Fibroblast of villous mesenchyme (primary cell): ENCODE measurements at regions not wholly inside any gene's neighbourhood (a gene's known extent, or its start where the extent isn't known, plus 50 kb on each side); places are given as distances from the start of the nearest gene placed in this dataset.

Experiments used
- DNase-seq: peaks from one replicate; pipeline ENCODE4 v3.0.0-alpha.2; 2010; ENCODE audit warnings: low read depth
- H3K4me3 ChIP-seq: 2 replicates; pipeline ENCODE4 v1.5.1; 2011; ENCODE audit warnings: low read depth, mild to moderate bottlenecking, low read length
- TF ChIP-seq, protein P1 (sequence below): IDR thresholded peaks from 2 replicates; pipeline ENCODE4 v1.5.1; 2012; ENCODE audit warnings: low read depth, mild to moderate bottlenecking, low read length; ENCODE audit not compliant: insufficient read depth

DNA sequence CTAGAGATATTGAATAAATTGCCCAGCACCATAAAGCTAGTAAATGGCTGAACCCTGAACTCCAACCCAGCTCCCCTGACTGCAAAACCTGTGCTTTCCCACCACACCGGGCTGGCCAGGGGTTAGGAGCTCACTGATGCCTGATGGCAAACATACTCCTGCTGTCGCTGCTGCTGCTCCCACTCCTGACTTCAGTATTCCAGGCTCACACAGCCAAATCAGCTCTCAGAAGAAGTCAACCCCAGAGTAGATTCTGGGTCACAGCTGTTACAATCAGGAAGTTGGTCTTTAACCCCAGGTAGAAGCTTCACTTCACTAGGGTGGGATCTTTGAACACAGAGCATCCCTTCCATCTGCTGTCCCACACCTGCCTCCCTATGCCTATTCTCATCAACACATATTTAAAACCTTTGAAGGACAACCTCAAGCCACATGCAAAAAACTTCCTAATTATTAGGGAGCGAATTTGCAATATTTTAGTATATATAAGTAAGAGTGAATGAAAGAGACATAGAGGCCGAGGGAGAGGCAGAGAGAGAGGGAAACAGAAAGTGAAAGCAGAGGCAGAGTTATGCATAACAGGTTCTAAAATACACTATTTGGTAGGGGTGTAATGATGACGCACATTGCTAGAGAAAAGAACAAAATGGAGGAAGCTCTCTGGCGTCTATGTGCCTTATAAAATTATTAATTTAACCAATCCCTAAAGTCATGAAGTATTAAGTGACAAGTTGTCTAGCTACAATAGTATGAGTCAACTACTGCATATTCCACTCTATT lies 99.4 kb upstream of the SERP2 start:
- H3K4me3 ChIP-seq: peak overlapping the region; percentile 21
- peak; percentile 94 for DNase-seq
- TF ChIP-seq, protein P1, sequence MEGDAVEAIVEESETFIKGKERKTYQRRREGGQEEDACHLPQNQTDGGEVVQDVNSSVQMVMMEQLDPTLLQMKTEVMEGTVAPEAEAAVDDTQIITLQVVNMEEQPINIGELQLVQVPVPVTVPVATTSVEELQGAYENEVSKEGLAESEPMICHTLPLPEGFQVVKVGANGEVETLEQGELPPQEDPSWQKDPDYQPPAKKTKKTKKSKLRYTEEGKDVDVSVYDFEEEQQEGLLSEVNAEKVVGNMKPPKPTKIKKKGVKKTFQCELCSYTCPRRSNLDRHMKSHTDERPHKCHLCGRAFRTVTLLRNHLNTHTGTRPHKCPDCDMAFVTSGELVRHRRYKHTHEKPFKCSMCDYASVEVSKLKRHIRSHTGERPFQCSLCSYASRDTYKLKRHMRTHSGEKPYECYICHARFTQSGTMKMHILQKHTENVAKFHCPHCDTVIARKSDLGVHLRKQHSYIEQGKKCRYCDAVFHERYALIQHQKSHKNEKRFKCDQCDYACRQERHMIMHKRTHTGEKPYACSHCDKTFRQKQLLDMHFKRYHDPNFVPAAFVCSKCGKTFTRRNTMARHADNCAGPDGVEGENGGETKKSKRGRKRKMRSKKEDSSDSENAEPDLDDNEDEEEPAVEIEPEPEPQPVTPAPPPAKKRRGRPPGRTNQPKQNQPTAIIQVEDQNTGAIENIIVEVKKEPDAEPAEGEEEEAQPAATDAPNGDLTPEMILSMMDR: no peak

DNA sequence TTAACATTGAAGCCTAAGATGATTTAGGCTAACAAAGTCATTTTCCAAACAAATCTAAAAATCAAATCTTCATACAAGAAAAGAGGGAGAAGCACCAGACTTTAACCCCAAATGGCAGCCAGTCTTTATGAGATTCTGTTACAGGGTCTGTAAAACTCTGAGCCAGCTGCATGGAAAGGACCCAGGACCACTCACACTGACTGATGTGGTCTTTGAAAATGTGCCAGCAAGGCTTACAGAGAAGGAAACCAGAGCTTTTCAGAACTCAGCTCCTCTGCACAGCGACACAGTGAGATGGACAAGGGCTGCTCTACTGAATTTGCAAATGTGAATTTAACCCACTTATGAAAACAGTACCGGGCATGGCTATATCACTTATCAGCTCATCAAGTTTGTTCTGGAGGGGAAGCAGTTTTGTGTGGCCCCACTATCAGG lies 98.8 kb upstream of the SERP2 start:
- no peak overlapping the region for H3K4me3 ChIP-seq
- TF ChIP-seq, protein P1: no peak
- peak; percentile 59 for DNase-seq

DNA sequence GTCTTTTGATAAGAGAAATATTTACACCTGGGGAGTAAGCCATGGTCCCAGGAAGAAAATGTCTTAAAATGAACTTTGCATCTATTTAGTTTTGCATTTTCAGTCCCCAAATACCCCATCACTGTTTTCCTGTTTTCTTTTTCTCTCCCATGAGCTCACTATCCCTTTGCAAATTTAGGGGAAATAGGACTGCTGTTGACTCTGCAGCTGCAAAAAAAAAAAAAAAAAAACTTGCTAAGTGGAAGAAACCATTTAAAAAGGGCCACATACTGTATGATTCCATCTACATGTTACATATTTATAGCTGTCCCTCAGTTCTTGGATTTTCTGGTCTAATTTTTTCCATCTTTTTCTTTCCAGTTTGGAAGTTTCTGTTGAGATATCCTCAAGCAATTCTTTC lies 98.2 kb upstream of the SERP2 start:
- DNase-seq: no peak
- TF ChIP-seq, protein P1: no peak
- no peak overlapping the region for H3K4me3 ChIP-seq

DNA sequence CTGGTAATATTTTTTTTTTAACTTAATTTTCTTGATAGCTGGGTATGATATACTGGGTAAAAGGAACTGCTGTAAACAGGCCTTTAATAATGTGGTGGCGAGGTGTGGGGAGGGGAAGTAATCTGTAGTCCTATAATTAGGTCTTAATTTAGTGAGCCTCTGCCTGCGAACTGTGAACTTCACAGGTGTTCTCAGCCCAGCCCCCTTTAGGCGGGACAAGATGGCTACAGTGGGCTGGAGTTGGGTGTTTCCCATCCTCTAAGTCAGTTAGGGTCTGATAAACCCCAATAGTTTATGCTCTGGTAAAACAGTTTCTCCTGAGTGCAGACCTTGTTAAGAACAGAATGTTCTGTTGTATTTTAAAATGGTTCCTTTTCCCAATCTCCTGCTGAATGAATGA lies 97.6 kb upstream of the SERP2 start:
- no peak for DNase-seq
- H3K4me3 ChIP-seq: no peak overlapping the region
- TF ChIP-seq, protein P1: no peak

DNA sequence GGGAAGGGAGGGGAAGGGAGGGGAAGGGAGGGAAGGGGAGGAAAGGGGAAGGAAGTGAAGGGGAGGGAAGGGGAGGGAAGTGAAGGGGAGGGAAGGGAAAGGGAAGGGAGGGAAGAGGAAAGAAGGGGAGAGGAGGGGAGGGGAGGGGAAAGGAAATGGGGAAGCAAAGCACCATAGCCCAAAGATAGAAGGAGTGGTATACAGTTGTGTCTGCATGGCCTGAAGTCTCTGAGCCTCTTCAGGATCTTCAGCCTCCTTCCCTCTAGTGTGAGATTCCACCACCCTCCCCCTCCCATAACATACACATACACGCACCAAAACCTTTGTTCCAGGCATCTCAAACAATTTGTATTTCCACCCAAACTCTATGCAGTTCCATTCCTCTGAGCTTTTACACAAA lies 96.2 kb upstream of the SERP2 start:
- TF ChIP-seq, protein P1: no peak
- no peak for DNase-seq
- no peak overlapping the region for H3K4me3 ChIP-seq

DNA sequence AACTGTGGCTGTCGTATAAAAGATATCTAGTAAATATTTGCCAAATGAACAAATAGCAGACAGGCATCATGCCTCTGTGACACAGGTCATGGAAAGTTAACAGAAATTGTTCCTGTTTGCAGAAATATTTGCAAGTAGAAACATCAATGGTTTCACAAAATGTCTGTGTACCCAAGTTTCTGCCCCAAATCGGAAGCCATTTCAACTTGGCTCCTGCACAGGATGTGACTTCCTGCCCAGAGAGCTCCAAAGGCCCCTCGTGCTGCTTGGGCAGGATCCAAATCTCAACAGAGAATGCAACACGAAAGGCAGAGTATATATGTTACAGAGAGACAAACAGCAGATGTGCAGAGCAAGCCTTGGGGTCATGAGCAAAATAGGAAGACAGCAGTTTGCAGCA lies 95.5 kb upstream of the SERP2 start:
- no peak overlapping the region for H3K4me3 ChIP-seq
- TF ChIP-seq, protein P1: no peak
- DNase-seq: no peak

DNA sequence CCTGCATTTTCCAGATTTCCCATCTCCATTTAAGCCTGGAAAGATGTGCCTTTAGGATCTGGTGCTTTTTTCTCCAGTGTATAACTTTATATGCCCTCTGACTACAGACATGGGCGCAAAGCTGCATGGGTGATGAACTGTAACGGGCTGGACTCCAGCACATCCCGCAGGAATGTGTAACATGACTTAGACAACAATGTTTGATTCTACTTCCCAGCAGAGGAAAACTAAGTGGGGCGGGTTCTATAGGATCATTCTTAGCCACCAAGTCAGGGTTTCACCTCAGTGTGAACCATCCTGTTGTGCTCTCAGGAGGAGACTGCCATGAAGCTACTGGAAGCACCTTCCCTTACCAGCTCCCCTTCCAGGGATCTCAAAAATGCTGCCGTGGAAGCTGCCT lies 93.2 kb upstream of the SERP2 start:
- TF ChIP-seq, protein P1: no peak
- DNase-seq: peak; percentile 49
- no peak overlapping the region for H3K4me3 ChIP-seq
